ENCODE measurements at regions not wholly inside any gene's neighbourhood (a gene's known extent, or its start where the extent isn't known, plus 50 kb on each side); places are given as distances from the start of the nearest gene placed in this dataset.

- TF ChIP-seq CTCF (IDR thresholded peaks at IDR 0.05): no peak
- TF ChIP-seq POLR2A (IDR thresholded peaks at IDR 0.05): no peak
These were observed 89.5 kb upstream of the RUNX3 start for GRCh38 chr1:25019337-25020172.

Data from thyroid gland (tissue), 4 donors.